ENCODE measurements at regions not wholly inside any gene's neighbourhood (a gene's known extent, or its start where the extent isn't known, plus 50 kb on each side); places are given as distances from the start of the nearest gene placed in this dataset.

DNA sequence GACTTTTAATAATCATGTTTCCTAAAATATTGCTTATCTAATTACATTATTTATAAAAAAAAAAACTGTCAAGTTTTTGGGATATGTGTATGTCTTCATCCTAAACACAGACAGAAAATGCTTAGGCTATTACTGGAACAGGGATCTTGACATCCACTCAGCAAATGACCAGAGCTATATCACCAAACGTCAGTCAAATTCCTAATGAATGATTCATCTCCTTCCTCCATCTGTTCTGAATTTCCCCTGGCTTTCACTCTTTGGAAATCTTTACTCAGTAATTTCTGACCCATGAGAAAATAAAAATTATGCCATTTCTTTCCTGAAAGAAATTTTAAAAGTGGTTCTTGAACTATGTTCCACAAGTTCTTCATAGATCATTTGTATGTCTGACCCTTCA, 552.4 kb upstream of the KCND2 start:
- TF ChIP-seq, protein P1, sequence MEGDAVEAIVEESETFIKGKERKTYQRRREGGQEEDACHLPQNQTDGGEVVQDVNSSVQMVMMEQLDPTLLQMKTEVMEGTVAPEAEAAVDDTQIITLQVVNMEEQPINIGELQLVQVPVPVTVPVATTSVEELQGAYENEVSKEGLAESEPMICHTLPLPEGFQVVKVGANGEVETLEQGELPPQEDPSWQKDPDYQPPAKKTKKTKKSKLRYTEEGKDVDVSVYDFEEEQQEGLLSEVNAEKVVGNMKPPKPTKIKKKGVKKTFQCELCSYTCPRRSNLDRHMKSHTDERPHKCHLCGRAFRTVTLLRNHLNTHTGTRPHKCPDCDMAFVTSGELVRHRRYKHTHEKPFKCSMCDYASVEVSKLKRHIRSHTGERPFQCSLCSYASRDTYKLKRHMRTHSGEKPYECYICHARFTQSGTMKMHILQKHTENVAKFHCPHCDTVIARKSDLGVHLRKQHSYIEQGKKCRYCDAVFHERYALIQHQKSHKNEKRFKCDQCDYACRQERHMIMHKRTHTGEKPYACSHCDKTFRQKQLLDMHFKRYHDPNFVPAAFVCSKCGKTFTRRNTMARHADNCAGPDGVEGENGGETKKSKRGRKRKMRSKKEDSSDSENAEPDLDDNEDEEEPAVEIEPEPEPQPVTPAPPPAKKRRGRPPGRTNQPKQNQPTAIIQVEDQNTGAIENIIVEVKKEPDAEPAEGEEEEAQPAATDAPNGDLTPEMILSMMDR (IDR thresholded peaks at IDR 0.05), result no peak
- TF ChIP-seq POLR2A (IDR thresholded peaks at IDR 0.05), result no peak

Data from heart left ventricle (tissue), 13 donors.